NCI-H69 (cell line): ENCODE measurements at regions not wholly inside any gene's neighbourhood (a gene's known extent, or its start where the extent isn't known, plus 50 kb on each side); places are given as distances from the start of the nearest gene placed in this dataset.
"Not testable (repeated sequence)": the region's sequence is repeated elsewhere in the genome, so short reads cannot be mapped to it uniquely, and the experiment has no call there.

Experiments used
- DNase-seq: peaks from one replicate; lab custom pipeline; 2025; lab: John Stamatoyannopoulos, UW

DNA sequence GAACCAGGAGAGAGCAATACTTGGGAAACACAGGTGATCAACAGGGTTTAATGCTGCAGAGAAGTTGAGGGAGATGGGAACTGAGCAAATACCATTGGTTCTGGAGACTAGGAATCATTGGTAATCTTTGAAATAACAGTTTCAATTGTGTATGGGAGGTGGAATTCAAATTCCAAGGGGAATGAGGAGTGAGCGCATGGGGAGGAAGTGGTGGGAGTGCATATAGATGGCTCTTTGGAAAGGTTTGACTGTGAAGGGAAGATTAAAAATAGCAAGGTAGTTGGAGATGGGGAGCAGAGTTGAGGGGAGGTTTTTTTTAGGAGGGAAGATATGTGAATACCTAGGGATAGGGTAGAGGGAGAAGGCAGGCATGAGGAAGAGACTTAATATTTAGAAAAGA, 51.1 kb upstream of the ROPN1 start:
- DNase-seq, result no peak

DNA sequence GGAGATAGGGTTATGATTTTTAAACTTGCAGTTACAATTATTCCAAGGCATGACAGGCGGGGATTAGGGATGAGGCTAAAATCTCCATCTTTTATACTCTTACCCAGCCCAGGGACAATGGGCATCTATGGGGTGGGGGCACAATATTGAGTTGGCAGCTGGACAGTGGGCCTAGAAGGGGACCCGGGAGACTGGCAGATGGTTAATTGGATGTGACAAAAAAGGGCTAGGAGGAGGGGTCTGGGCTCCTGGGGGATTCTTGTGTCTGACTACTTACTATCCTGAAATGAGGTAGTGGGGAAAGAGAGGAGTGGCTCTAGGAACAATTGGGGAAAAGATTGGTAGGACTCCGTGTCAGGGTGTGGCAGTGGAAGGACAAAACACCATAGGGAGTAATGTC, 53.0 kb upstream of the ROPN1 start:
- peak; percentile 59 for DNase-seq

- no peak for DNase-seq
Measured at GRCh38 chr3:124048967-124049798, 57.3 kb upstream of the ROPN1 start.

- no peak for DNase-seq
Measured at GRCh38 chr3:124051636-124052035, 59.7 kb upstream of the ROPN1 start.

DNA sequence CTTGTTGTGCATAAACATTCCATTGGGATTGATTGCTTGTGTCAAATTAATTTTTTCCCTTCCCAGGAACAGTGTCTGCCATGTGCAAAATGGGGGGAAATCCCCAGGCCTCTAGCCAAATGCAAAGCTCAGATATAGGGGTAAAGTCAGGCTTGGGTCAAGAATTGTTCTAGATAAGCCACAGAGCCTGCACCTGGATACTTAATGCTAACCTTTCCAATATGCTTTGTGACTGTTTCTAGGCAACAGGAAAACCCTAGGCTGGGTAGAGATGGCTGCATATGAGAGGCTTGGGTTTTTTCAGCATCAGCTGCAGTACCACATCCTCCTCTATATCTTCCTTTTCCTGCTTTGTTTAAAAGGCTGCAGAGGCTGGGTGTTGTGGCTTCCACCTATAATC, 61.9 kb upstream of the ROPN1 start:
- DNase-seq, result peak; percentile 38

DNA sequence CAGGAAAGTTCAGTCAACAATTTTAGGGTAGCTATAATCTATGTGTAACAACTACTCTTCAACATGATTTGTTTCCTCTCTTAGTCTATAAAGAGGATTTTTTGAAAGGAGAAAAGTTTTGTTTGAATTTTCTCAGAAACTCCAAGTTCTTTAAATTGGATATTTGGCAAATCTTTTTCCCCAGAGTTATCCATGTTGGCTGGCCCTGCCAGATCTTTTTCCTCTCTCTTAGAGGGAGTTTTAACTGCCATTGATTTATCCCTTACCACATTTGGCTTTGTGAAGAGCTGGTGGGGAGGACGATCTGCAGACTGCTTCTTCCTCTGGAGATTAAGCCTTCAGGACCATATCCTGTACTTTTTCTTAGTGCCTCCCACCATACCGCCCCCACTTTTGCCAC, 64.9 kb upstream of the ROPN1 start:
- no peak for DNase-seq

GRCh38 chr3:124057420-124057819, 65.5 kb upstream of the ROPN1 start:
- DNase-seq, result no peak

DNA sequence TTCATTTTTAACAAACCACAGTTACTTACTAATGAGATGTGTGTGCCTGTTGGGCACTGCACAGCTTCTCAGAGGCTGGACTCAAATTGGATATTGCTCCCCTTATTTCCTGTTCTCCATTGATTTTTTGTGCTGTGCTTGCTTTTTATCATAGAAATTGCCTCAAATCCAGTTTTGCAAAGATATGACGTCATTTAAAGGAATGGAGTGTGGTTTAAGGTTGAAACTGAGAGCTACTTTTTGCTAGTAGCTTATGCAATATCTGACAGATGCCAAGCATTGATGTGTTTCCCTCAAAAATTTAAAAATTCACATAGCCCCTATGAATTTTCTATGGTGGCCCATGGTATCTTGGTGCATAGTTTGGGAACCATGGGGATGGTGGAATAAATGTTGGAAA, 67.7 kb upstream of the ROPN1 start:
- DNase-seq, result no peak

DNA sequence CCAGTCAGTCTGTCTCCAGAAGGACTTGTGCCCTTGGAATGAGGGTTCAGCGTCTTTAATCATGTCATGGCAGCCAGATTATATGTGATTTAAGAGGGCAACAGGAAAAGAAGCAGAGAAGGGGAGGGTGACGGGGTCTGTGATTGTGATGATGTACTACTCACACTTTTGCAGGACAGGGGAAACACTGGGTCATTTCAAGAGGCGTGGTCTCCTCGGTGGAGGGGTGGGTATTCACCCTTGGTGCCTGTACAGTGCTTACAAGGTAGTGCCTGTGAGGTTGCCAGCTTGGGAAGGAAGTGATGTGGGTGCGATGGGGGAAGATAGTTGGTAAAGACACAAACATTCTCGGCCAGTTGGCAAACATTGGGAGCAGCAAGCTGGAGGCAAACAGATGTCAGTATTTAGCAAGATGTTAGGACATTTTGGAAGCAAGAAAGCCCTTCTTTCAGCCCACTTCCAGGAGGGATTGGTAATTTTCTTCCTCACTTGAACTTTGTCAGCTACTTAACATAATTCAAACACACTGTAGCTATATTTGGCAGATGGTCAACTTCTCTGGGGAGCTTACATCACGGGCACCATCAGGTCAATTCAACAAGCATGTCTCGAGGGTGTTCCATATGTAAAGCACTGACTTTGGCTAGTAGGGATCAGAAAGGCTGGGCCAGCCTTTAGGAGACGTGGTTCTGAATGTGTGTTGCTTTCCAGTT, 71.4 kb upstream of the ROPN1 start:
- peak; percentile 90 for DNase-seq

GRCh38 chr3:124064050-124064449, 72.1 kb upstream of the ROPN1 start:
- peak; percentile 28 for DNase-seq

- not testable (repeated sequence) for DNase-seq
Measured at GRCh38 chr3:124066543-124066942, 74.6 kb upstream of the ROPN1 start.

- not testable (repeated sequence) for DNase-seq
Measured at GRCh38 chr3:124069706-124070105, 77.8 kb upstream of the ROPN1 start.

- DNase-seq, result peak; percentile 81
Measured at GRCh38 chr3:124075090-124075489, 83.2 kb upstream of the ROPN1 start.

GRCh38 chr3:124075753-124076152, 83.8 kb upstream of the ROPN1 start:
- no peak for DNase-seq

- peak; percentile 41 for DNase-seq
Measured at GRCh38 chr3:124076235-124076634, 84.3 kb upstream of the ROPN1 start.

DNA sequence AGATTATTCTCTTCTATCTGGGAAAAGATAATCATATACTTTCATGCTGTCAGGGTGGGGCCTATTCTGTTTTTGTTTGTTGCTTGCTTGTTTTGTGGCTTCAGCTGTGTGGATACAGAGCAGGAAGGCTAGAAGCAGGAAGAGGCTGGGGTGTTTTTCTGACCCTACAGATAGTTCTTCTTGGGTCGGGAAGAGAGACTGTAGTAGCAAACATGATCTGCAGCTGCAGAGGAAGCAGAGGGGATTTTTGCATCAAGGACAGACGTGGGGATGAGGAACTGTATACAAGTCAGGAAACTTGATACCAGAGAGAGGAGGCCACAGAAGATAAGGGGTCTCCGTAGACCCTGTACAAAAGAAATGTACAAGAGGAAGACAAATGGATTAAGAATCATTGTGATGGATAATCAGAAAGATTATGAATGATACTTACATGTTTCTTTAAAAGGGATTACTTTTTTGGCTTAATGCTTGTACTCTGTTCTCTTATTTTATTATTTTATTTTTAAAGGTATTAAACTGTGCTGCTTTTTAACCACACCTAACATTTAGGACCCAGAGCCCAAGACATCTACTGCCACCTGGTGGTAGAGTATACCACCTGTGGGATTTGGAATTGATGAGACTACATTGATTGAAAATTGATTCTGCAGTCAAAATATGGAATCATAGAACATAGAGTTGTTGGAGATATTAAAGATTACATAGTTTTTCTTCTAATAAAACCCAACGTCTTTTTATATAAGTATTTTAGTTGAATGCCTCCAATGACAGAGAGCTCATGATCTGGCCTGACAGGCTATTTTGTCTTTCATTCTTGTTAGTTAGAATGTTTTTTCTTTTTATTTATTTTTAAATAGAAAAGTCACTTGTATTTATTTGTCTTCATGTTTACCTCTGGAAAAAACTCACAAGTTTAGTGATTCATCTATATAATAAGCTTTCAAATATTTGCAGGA, 87.3 kb upstream of the ROPN1 start:
- peak; percentile 50 for DNase-seq

DNA sequence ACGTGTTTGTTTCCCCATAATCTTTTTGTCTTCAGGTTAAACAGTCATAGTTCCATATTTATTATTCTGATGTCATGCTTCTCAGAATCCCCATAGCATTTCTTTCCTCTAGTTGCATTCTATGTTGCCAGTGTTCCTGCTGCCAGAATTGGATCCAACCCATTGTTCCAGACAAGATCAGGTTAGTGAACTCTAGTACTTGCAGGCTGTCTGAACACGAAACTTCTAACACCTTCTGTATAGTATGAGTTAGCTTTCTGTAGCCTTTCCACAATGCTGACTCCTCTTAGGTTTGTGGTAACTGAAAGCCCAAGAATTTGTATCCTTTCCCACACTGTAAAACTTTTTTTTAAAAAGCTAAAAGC, 88.0 kb upstream of the ROPN1 start:
- no peak for DNase-seq

GRCh38 chr3:124082343-124082742, 90.4 kb upstream of the ROPN1 start:
- no peak for DNase-seq

DNA sequence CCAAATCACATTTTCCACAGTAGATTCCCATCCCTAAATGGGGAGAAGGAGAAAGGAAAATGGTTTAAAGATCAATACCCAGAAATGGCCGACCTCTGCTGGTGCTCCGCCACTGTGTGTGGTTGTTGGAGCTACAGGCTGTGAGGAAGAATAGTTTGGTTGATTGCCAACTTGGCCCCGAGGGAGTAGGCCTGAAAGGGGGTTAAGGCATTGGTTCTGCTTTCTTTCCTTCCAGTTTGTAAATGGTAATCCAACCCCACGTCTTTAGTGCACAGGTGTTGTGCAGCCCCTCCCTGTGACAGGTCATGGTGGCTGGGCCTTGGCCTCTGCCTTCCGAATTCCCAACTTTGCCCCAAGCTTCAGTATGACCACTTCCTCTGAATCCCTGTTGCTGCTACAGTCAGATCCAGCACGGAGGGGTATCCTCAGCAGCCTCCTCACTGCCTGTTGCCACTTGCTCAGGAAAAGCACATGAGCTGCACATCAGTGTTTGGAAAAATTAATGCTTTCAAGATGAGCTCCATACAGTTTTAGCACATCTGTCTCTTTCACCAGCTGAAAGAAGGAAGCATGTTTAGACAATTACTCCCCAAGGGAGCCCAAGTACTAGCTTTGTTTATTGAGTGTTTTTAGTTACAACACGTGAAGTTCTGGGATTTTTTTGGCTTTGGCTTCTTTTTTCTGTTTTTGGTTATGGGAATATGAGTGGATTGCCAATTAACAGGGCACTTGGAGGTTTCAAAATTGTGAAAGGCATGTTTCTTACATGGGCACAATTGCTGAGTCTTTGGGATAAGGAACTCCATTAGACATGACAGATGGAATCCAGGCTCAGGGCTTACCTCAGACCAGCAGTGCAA, 92.3 kb upstream of the ROPN1 start:
- DNase-seq, result peak; percentile 88

DNA sequence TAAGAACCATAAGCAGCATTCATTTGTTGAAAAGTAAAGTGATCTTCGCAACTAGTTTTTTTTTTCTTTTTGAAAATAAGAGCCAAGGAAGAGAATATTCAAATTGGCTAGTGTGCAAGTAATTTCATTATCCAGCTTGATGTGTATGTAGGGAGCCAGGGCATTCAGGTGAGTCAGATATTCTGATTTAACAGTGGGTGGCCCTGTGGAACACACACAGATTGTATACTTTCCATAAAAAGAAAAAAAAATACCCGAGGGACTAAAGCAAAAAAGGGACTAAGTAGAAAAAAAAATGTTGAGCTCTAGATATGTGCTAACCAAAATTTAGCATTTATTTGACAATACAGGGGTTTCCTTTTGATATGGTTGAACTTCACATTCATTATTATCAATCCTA, 96.9 kb upstream of the ROPN1 start:
- DNase-seq, result no peak

DNA sequence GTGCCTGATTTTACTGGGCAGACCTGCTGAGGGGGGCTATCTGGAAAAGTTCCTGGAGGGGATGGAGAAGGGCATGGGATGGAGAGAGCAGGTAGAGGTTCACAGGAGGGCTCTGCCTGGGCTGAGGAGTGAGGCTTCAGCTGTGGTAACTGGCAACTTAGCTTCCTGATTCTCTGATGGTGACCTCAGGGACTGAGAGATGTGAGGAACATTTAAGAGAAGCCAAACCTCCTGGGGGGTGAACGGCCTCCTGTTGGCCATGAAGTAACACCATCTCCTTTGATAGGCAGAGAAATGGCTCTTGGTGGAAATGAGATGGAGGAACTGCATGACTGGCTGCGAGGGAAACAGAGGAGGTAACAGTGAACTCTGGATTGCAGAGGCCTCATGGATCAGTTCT, 97.3 kb upstream of the ROPN1 start:
- no peak for DNase-seq
